Hematopoietic multipotent progenitor cell treated with erythropoietin and hydrocortisone succinate and interleukin-3 and kit ligand, for 17 days (in vitro differentiated cells): ENCODE measurements at regions not wholly inside any gene's neighbourhood (a gene's known extent, or its start where the extent isn't known, plus 50 kb on each side); places are given as distances from the start of the nearest gene placed in this dataset.

ENCODE experiments used
- DNase-seq: peaks from one replicate; pipeline ENCODE4 v3.0.0-alpha.2; 2015; ENCODE audit warnings: low spot score

DNA sequence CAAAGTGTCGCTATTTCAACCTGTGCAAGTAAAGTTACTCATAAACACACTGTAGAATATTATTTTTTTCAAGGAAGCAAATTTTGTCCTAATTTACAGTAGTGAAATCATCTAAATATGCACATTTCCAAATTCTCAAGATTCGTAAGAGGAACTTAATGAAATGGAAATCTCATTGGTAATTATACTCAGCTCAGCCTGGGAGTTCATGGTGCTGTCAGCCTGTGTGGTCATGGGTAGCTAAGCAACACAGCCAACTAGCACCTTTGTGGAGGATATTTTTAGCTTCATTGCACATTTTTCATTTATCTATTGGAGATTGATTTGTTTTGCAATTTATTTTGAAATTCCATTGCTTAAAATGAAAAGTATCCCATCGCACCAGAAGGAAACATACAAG lies 975.7 kb upstream of the ZEB2 start:
- no peak for DNase-seq

DNA sequence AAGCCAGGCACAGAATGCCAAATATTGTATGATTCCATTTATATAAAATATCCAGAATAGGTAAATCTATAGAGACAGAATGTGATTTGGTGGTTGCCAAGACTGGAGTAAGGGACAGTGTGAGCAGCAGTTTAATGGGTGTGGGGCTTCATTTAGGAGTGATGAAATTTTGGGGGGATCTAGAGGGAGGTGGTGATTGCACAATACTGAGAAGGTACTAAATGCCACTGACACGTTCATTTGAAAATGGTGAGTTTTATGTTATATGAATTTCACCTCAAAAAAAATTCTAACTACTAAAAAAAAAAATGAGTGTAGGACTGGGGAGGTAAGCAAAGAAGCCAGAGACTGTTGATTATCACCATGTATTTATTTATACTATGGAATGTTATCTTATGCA lies 974.5 kb upstream of the ZEB2 start:
- DNase-seq = no peak

DNA sequence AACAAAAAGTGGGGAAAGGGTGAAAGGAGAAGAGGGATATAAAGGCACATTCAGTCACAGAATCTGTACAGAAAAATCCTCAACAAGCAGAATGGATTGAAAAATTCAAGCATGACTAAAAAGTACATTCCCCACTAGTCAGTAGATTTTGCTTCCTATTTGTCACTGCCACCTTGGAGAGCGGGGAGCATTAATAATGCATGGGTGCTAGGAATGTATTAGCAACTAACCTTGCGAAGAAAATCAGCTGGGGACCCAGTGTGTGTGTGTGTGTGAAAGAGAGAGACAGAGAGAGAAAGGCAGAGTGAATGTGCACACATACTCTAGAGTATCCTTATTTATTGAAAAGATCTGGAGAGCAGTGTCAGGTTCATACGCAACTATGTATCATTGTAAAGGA lies 968.7 kb upstream of the ZEB2 start:
- DNase-seq = no peak

DNA sequence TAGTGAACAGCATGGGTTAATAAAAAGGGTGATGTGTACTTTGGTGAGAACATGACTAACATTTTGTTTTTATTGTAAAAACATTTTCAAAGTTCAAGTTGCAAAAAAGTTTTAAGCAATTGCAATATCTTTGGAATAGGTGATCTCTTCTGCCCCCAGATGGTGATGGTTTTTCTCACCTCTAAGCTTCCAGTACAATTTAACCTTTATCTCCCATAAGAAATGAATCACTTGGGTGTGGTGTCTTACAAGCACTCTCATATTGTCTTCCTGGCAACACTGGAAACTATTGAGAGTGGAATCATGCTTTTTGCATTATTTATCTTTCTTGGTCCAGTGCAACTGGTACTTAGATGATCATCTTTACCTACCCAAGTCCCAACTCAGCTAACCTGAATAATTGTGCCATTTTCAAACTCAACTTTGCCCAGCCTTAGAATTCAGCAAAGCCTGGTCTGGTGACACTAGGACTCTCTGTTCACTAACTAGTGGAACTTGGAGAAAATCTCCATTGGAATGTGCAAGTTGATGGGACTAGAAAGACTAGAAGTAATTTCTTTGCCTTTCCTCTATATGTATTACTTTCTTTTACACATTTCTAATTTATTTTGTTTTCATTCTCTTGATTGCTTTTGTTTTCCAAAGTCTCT lies 964.7 kb upstream of the ZEB2 start:
- DNase-seq = no peak

DNA sequence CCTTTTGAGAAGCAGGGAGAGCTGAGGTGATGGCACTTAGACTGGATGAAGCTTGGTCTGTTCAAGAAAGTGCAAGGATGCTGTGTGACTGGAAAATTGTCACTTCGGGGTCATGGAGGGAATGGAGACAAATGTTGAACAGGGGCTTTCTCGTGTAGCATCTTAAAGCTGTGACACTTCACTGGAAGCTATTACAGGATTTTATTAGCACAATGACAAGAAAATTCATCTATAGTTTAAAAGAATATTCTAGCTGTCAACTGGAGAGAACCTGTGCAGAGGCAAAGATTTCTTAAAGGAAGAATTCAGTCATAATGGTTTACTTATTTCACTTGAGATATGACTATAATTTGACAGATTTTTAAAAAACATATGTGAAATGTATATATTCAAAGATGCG lies 963.9 kb upstream of the ZEB2 start:
- no peak for DNase-seq

DNA sequence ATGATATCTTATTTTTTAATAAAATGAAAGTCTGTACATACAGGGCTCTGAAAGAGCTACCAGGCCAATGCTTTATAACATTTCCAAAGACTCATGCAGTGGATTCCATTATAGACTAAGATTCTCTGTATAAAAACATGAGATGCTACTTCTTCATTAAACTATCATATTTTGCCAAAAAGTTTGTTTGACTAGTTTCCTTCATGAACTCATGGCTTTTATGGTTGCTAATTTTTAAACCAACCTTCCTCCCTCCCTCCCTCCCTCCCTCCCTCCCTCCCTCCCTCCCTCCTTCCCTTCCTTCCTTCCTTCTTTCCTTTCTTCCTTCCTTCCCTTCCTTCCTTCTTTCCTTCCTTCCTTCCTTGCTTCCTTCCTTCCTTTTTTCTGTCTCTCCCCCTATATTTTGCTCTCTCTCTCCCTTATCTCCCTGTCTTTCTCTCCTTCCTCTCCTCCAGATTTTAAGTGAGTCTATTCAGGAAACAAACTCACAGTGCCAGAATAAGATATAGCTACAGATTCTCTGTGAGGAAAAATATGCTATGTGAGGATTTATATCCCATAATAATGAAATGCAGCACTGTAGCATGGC lies 961.5 kb upstream of the ZEB2 start:
- DNase-seq = no peak

DNA sequence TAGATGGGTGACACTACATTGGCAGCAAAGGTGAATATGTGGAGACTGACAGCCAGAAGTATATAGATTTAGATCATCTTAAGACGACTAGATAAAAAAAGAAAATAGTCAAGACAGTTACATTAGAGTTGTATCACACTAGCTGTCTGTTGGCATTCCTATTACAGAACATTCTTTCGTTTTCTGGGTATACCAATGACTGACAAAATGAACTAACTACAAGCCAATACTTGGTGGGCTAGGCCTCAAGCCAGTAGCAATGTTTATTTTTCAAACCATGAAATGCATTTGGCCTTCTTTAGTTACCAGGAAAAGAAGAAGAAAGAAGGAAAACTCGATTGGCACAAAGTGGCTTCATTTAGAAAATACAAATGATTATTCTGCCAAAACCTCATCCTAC lies 944.9 kb upstream of the ZEB2 start:
- DNase-seq = no peak

DNA sequence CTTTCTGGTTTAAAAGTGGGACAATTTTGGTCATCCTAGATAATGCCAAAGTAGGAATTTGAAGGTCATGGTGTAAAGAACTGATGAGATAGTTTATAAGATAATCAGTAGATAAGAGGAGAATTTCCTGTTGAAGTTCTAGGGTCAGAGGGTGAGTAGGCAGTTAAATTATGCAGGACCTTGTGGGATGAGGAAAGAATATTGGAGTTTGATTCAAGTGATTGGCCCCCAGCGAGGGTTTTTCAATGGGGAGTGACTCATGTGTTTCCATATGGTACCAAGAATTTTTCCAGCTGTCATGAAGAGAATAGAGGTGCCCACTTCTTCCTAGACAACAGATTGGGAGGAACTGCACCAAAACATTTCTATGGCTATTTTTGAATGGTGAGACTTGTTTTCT lies 940.2 kb upstream of the ZEB2 start:
- DNase-seq = no peak

DNA sequence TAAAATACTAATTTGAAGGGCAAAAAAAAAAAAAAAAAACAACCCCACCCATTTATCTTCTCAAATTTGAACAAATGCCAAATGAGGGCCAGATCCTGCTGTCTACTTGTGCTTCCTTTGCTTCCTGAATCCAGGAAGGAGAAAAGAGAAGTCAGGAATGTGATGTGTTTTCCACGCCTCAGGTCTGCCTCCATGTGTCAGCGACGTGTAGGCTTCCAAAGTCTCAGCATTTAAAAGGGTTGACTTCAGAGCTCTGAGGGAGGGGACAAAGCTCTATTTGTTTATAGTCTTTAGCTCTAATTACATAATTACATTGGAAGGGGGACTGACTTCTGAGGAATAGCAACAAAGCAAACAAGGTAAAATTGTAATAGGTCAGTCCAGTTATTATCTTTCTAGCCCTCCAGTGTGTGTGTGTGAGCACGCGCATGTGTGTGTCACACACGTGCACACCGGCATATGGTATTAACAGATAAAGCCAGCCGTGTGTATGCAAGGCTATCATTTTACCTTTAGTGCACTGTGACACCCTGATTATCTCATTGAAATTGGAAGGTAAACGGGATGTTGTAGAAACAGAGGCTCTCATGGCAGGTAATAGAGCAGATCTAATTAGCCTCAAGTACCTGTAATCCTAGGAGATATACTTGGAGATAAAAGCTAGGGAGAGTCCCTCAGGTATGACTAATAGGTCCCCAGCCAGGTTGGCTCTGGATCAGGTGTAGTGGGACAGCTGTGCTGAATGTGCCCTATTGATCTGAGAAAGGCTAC lies 911.4 kb upstream of the ZEB2 start:
- no peak for DNase-seq

DNA sequence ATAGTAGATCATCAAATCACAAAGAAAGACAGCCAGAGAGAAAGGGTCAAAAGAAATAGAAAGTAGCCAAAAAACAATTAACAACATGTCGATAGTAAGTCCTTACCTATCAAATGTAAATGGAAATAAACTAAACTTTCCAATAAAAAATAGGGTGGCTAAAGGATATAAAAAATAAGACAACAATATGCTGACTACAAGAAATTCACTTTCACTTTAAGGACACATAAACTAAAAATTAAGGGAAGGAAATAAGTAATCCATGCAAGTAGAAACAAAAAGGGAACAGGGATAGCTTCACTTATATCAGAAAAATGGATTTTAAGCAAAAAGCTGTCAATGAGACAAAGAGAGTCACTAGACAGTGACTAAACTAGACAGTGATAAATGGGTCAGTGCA lies 903.9 kb upstream of the ZEB2 start:
- DNase-seq = no peak

DNA sequence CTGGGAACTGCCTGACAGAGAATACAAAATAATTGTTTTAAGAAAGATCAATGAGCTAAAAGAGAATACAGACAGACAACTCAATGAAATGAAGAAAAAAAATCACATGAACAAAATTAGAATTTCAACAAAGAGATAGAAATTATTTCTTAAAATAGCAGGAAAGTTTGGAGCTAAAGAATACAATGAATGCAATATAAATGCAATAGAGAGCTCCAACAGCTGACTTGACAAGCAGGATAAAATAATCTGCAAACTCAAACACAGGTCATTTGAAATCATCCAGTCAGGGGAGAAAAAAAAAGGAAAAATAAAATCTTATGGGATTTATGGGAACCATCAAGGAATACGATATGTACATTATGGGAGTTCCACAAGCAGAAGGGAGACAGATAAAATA lies 902.7 kb upstream of the ZEB2 start:
- no peak for DNase-seq

DNA sequence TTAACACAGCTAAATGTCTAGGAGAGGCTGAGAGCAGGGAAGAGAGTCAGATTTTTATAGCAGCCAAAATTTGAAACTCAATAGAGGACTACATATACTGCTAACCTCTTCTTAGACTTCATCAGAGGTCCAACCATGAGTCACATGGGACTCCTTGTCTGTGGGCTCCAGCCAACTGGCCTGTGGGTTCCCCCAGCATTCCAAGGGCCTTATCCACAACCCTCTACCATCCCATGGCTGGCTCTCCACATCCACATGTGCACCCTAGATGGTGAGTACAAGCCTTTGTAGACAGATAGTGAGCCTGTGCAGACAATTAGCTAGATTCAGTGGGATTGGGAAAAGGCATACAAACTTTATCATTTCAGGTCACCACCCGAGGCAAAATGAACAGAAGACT lies 901.9 kb upstream of the ZEB2 start:
- no peak for DNase-seq

DNA sequence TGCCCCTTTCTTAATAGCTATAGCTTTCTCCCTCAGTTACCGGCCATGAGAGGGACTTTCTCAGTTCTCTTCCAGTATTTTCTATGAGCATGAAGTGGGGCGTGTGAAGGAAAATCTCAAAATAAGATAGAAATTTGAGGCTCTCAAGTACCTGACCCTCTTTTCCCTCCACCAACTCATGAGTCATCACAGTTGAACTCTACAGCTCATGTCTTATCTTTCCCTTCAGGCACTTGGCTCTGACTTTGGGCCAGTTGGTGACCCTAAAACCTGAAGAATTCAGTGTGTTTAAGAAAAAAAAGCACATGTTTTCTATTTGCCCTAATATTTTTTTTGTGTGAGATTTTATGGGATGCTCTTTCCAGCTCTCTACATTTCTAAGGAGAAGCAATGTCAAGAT lies 896.7 kb upstream of the ZEB2 start:
- DNase-seq = no peak

DNA sequence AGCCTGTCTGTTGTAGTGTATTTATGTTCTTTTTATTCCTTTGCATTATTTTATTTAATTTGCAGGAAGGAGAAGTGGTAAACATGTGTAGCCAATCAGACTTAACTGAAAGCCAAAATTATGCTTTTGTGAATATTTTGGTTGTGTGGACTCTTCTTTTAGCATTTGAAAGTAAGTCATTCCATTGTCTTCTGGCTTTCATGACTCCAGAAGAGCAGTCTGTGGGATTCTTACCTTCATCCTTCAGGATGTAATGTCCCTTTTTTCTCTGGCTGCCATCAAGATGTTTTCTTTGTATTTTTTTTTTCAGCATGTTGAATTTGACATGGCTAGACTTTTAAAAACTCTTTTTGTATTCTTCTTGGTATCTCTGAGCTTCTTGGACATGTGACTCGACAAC lies 895.2 kb upstream of the ZEB2 start:
- no peak for DNase-seq

DNA sequence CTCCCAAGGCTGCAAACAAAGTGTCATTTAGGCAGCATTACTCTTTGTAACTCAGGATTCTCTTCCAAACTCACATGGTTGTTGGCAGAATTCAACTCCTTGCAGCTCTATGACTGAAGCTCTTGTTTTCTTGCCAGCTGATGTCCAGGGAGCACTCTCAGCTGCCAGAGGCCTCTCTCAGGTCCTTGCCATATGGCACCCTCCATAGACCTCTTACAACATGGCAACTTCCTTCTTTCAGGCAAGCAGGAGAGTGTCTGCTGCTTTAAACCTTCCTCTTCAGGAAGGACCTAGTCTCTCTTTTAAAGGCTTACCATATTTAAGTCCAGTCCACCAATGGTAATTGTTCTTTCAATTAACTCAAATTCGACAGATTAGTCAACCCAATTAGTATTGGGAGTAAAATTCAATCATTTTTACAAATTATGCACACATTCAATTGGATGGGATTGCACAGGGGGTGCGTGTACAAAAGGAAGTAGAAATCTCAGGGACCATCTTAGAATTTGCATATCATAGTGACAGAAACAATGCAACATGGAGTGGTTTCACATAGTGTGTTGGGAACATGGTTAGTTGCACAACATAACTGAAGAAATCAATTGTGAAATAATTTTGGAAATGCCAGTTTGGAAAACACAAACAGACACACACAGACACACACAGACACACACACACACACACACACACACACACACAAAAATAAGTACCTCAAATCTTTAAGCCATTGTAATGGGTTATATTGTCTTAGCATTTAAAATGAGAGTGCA lies 893.5 kb upstream of the ZEB2 start:
- no peak for DNase-seq

DNA sequence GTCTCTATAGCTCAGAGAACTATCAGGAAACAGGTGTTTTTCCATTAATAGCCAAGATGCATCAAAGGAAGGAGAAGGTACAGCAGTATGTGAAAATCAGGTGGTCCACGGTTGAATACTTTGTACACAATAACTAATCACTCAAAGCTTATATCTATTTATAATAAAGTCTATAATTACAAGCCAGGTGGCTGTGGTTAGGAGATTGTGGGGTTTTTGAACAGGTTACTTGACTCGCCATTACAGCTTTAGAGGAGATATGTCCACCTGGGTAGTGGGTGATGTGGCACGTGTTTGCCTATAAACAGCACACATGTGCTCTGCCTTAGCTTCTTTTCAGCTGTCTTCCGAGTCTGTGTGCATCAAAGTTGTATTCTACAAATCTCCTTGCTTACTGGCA lies 892.2 kb upstream of the ZEB2 start:
- DNase-seq = no peak

DNA sequence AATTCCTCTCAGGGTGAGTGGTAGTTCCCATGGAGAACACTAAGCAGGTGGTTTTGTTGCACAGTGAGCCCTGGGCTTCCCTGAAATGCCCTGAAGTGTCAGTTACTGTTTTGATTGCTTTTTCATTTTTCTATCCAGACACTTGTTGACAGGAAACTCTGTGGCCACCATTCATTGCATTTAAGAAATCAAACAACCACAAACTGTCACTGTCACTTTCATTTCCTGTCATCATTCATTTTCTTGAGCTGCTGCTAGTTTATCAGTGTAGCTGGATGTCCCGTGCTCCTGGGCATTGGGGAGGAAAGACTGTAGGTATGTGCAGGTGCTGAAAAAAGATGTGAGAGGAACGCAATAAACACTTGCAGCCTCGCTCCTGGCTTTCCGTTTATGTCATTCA lies 891.6 kb upstream of the ZEB2 start:
- no peak for DNase-seq

DNA sequence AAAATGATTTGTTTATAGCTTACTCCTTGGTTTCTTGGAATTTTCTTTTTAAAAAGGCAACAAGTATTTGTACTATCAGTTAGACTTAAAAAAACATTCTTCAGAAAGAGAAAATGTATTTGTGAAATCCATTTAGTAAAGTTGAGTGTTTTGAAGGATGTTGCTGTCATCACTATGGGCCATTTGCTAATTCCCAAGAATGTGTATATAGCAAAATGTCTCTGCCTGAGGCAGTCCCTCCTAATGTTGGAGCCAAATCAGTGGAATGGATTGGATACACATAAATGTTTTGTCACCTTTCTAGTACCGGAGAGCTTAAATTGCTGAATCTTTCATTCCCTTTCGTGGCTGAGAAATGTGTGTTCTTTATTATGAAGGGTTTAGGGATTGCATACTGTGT lies 890.2 kb upstream of the ZEB2 start:
- DNase-seq = no peak

DNA sequence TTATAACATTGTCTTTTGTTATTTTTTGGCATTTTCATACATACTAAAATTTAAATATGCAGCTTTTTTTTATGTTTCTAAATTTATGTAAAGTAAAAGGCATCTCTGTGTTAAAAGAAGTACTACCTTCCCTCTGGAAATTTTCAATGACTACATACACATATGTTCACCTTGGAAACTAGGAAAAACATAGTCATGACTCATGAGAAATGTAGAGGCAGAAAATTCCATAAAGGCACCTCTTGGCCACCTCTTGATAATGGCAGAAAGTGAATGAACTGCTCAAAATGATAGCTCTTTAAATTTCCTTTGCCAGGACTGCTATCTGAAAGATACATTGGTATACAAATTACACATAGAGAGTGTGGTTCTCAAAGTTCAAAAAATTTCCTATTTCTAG lies 889.1 kb upstream of the ZEB2 start:
- no peak for DNase-seq

DNA sequence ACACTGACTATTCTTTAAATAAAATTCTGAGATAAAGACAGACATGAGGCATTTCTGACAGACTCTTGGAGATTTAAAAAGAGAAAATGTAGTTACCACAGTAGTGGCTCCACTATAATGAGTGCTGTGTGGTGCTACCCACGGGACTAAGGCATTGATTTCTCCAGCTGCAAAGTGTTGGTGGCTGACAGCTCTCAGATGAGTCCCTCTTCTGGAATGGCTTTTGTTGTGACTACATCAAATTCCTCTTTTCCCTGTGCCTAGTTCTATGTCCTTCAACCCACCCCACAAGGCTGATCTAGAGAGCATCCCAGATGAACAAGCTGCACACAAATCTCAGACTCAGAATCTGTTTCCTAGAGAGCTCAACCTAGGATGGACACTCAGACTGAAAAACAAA lies 884.8 kb upstream of the ZEB2 start:
- no peak for DNase-seq

DNA sequence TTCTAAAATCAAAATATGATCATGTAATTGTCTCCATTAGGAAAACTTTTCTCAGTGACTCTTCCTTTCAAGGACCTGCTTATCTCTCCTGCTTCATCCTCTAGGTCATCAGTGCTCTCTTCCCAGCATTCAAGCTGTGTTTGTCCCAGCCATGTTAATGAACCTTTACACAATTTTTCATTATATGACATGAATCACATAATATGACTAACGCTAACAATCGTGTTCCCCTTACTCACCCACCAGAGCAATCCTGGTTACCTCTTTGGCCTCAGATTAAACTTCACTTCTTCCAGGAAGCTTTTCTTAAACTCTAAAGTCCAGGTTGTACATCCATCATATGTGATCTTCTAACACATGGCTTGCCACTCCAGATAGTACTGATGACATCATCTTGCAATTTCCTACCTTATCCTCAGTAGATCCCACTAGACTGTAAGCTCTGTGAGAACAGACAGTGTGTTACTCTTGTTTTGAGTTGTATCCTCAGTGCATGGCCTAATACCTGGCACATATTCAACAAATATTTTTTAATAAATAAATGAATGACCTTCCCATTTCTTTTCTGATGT lies 882.9 kb upstream of the ZEB2 start:
- no peak for DNase-seq

DNA sequence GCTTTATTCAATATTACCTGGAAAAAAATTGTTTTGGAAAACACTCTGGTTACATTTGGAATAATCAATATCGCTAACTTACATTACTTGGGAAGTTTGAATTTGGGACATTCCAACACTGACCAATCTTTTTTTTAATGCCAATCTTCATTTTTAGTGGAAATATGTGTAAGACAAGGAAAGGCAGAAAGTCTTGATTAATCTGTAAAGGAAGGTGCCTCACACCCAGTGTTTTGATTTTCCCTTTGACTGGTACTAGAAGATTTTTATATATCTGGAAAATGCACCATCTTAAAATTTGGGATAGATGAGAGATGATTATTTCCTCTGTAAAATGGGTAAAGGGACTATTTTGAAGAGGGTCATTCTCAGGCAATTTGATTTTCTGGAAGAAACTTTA lies 879.2 kb upstream of the ZEB2 start:
- no peak for DNase-seq

DNA sequence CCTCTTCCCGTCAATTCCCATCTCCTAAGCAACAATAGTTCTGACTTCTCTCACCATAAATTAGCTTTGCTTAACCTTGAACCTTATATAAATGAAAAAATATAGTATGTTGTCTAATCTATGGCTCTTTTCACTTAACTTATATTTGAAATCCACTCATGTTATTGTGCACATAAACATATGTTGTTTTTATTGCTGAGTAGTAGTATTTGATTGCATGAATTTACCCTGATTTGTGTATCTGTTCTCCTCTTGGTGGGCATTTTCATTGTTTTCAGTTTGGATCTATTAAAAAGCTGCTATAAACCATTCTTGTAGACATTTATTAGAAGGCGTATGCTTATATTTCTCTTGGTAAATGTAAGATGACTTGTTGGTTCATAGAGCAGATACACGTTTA lies 874.3 kb upstream of the ZEB2 start:
- DNase-seq = no peak
